Mesendoderm (in vitro differentiated cells): ENCODE measurements at regions not wholly inside any gene's neighbourhood (a gene's known extent, or its start where the extent isn't known, plus 50 kb on each side); places are given as distances from the start of the nearest gene placed in this dataset.
A peak's percentile ranks its signal among the peaks of the same experiment; 100 is the strongest.

Experiments
- DNase-seq: peaks from one replicate; pipeline ENCODE4 v3.0.0; 2013
- H2AK5ac ChIP-seq: 2 replicates; pipeline ENCODE4 v1.6.1; 2013; ENCODE audit warnings: low read length, inconsistent platforms
- H2BK120ac ChIP-seq: 2 replicates; pipeline ENCODE4 v1.6.1; 2013; ENCODE audit warnings: low read depth, mild to moderate bottlenecking, low read length, moderate library complexity, mixed read lengths
- H2BK15ac ChIP-seq: replicated peaks from 2 replicates; pipeline ENCODE4 v1.6.1; 2013; ENCODE audit warnings: low read depth, mild to moderate bottlenecking, moderate library complexity
- H2BK5ac ChIP-seq: 2 replicates; pipeline ENCODE4 v1.6.1; 2013; ENCODE audit warnings: low read length, inconsistent platforms
- H3K18ac ChIP-seq: 2 replicates; pipeline ENCODE4 v1.6.1; 2013; ENCODE audit warnings: mild to moderate bottlenecking, low read length, mixed read lengths
- H3K23ac ChIP-seq: one replicate; pipeline ENCODE4 v1.6.1; 2013; ENCODE audit warnings: low read length
- H3K27ac ChIP-seq: 2 replicates; pipeline ENCODE4 v1.5.1; 2013; ENCODE audit warnings: low read depth, mild to moderate bottlenecking, inconsistent platforms, low read length, moderate library complexity
- H3K27me3 ChIP-seq: 2 replicates; pipeline ENCODE4 v1.6.1; 2013; ENCODE audit warnings: low read length, control low read depth, mild to moderate bottlenecking, inconsistent platforms; ENCODE audit not compliant: insufficient read depth, poor library complexity
- H3K36me3 ChIP-seq: 2 replicates; pipeline ENCODE4 v1.6.1; 2013; ENCODE audit warnings: low read length, inconsistent platforms; ENCODE audit not compliant: control insufficient read depth, insufficient read depth
- H3K4ac ChIP-seq: one replicate; pipeline ENCODE4 v1.6.1; 2013; ENCODE audit warnings: low read depth, mild to moderate bottlenecking, low read length, moderate library complexity
- H3K4me1 ChIP-seq: 2 replicates; pipeline ENCODE4 v1.6.1; 2013; ENCODE audit warnings: low read depth, low read length, inconsistent platforms; ENCODE audit not compliant: control insufficient read depth
- H3K4me2 ChIP-seq: 2 replicates; pipeline ENCODE4 v1.6.1; 2013; ENCODE audit warnings: low read length
- H3K4me3 ChIP-seq: 2 replicates; pipeline ENCODE4 v1.5.1; 2013; ENCODE audit warnings: mild to moderate bottlenecking, low read length
- H3K56ac ChIP-seq: one replicate; pipeline ENCODE4 v1.6.1; 2013; ENCODE audit warnings: low read length
- H3K79me1 ChIP-seq: 2 replicates; pipeline ENCODE4 v1.6.1; 2013; ENCODE audit warnings: low read length, inconsistent platforms
- H3K79me2 ChIP-seq: 2 replicates; pipeline ENCODE4 v1.6.1; 2013; ENCODE audit warnings: mild to moderate bottlenecking, low read length; ENCODE audit not compliant: control insufficient read depth, insufficient read depth
- H3K9ac ChIP-seq: 2 replicates; pipeline ENCODE4 v1.6.1; 2013; ENCODE audit warnings: low read length, inconsistent platforms
- H4K5ac ChIP-seq: one replicate; pipeline ENCODE4 v1.6.1; 2013; ENCODE audit warnings: low read length
- H4K8ac ChIP-seq: one replicate; pipeline ENCODE4 v1.6.1; 2013; ENCODE audit warnings: low read depth, mild to moderate bottlenecking, control low read depth, low read length, moderate library complexity
- WGBS: extraction: QIAGEN DNeasy Blood & Tissue Kit; methylation state at CpG from one replicate; pipeline ENCODE4 v1.1.7; 2013; ENCODE audit warnings: low lambda C conversion rate, missing lambda C conversion rate; ENCODE audit not compliant: insufficient coverage; ENCODE audit errors: extremely low coverage; 5-methylcytosine and 5-hydroxymethylcytosine counted together

GRCh38 chr5:68007451-68007850, 208.1 kb upstream of the PIK3R1 start:
- no CpG with 5 or more reads among the region's 3 CpGs for WGBS
- Histone ChIP-seq H3K36me3 (no peaks in the 10 kb centered on the region), H3K23ac (no peak overlapping the region), H3K9ac (no peak overlapping the region), H2BK15ac (no peak overlapping the region), H3K4me2 (no peak overlapping the region), H3K4ac (no peak overlapping the region), H4K8ac (no peak overlapping the region), H2BK5ac (no peak overlapping the region), H3K18ac (no peak overlapping the region), H3K4me1 (no peaks in the 10 kb centered on the region), H3K27me3 (no peaks in the 10 kb centered on the region), H2AK5ac (no peak overlapping the region), H3K4me3 (no peak overlapping the region), H3K27ac (no peak overlapping the region), H3K79me2 (no peaks in the 10 kb centered on the region), H2BK120ac (no peak overlapping the region), H3K79me1 (no peaks in the 10 kb centered on the region), H3K56ac (no peak overlapping the region), H4K5ac (no peak overlapping the region)
- no peak for DNase-seq

DNA sequence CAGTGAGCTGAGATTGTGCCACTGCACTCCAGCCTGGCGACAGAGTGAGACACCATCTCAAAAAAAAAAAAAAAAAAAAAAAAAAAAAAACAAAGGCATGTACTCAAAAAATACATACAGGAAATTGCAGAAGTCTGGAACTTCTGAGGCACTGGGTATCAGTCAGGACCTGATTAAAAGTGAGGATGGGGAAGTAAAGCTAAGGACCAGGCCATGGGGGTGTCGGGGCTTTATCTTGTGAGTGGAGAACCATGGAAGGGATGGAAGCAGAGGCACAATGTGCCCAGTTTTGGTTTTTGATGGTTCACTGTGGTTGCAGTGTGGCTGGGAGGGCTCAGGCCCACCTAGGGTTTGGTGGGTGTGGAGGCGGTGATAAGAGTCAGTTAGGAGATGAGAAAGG, 212.7 kb upstream of the PIK3R1 start:
- no CpG with 5 or more reads among the region's 3 CpGs for WGBS
- H2BK120ac ChIP-seq = no peak overlapping the region
- no peaks in the 10 kb centered on the region for H3K4me1 ChIP-seq
- no peak for DNase-seq
- H3K23ac ChIP-seq = no peak overlapping the region
- no peak overlapping the region for H3K4me3 ChIP-seq
- no peaks in the 10 kb centered on the region for H3K36me3 ChIP-seq
- no peaks in the 10 kb centered on the region for H3K27me3 ChIP-seq
- H2BK5ac ChIP-seq = no peak overlapping the region
- H3K4ac ChIP-seq = no peak overlapping the region
- no peak overlapping the region for H2AK5ac ChIP-seq
- H3K18ac ChIP-seq = no peak overlapping the region
- H3K9ac ChIP-seq = no peak overlapping the region
- no peak overlapping the region for H3K27ac ChIP-seq
- H3K56ac ChIP-seq = no peak overlapping the region
- no peaks in the 10 kb centered on the region for H3K79me2 ChIP-seq
- H2BK15ac ChIP-seq = no peak overlapping the region
- no peak overlapping the region for H4K8ac ChIP-seq
- H3K79me1 ChIP-seq = no peaks in the 10 kb centered on the region
- no peak overlapping the region for H4K5ac ChIP-seq
- H3K4me2 ChIP-seq = no peak overlapping the region

DNA sequence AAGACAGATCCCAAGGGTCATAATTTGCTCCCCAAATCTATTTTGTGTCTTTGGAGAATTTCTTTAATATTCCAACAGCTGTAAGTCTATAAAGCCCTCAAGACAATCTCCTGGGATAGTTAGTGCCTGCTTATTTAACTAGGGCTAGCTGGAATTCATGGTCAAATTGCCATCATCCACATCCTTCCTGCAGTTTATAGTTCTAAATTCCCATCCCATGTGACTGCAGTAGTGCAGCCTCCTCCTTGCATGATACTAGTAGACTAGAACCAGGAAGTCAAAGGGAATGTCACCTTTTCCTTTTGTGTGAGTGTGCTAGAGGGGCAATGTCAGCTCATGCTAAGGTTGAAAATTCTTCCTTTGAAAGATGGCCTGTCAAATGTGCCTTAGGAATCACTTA, 214.8 kb upstream of the PIK3R1 start:
- Histone ChIP-seq H3K27me3 (no peaks in the 10 kb centered on the region), H3K4me2 (no peak overlapping the region), H2BK15ac (no peak overlapping the region), H3K4me1 (no peaks in the 10 kb centered on the region), H3K79me2 (no peaks in the 10 kb centered on the region), H4K5ac (no peak overlapping the region), H3K9ac (no peak overlapping the region), H2BK5ac (no peak overlapping the region), H2AK5ac (no peak overlapping the region), H3K36me3 (no peaks in the 10 kb centered on the region), H3K4me3 (no peak overlapping the region), H3K23ac (no peak overlapping the region), H3K4ac (no peak overlapping the region), H3K56ac (no peak overlapping the region), H3K79me1 (no peaks in the 10 kb centered on the region), H3K27ac (no peak overlapping the region), H2BK120ac (no peak overlapping the region), H4K8ac (no peak overlapping the region), H3K18ac (no peak overlapping the region)
- no peak for DNase-seq

- Histone ChIP-seq H3K4me3 (no peak overlapping the region), H3K27ac (no peak overlapping the region), H3K23ac (no peak overlapping the region)
Observed at GRCh38 chr5:67999391-67999790, 216.2 kb upstream of the PIK3R1 start.

DNA sequence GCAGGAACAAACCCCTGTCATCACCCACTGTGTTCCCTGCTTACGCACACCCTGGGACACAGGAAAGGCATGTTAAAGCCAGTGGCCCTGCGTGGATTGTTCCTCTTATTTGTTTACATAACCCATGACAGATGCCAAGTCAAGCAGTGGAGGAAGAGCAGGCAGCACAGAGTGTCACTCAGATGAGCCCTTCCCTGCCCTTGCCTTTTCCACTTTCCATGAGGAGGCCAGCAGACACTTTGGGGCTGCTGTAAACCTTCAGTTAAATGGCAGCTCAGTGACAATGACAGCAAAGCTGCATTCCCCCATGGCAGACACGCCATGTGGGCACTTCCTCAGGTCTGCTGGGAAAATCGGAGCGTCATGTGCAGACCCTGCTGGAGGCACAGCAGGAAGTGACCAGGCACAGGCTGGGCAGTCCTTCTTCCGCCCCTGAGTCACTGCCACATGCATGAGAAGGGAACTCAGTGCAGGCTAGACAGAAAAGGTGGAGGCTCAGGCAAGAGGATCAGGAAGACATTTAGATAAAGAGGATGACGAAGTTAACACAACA, 216.8 kb upstream of the PIK3R1 start:
- Histone ChIP-seq H2BK120ac (no peak overlapping the region), H2BK5ac (no peak overlapping the region), H3K4me3 (no peak overlapping the region), H3K4me2 (no peak overlapping the region), H2BK15ac (no peak overlapping the region), H3K56ac (no peak overlapping the region), H3K27me3 (no peaks in the 10 kb centered on the region), H3K36me3 (no peaks in the 10 kb centered on the region), H3K4me1 (no peaks in the 10 kb centered on the region), H3K18ac (no peak overlapping the region), H3K4ac (no peak overlapping the region), H3K27ac (no peak overlapping the region), H2AK5ac (no peak overlapping the region), H3K23ac (no peak overlapping the region), H3K79me2 (no peaks in the 10 kb centered on the region), H4K5ac (no peak overlapping the region), H4K8ac (no peak overlapping the region), H3K79me1 (no peaks in the 10 kb centered on the region), H3K9ac (no peak overlapping the region)
- WGBS = no CpG with 5 or more reads among the region's 7 CpGs
- peak; percentile 24 for DNase-seq

More at GRCh38 chr5:67999391-67999790, 216.2 kb upstream of the PIK3R1 start:
- Histone ChIP-seq H2AK5ac (no peak overlapping the region), H4K8ac (no peak overlapping the region), H3K4me1 (no peaks in the 10 kb centered on the region), H2BK5ac (no peak overlapping the region), H3K79me1 (no peaks in the 10 kb centered on the region), H3K4me2 (no peak overlapping the region), H3K56ac (no peak overlapping the region), H2BK120ac (no peak overlapping the region), H3K9ac (no peak overlapping the region), H3K4ac (no peak overlapping the region), H2BK15ac (no peak overlapping the region), H3K79me2 (no peaks in the 10 kb centered on the region), H3K18ac (no peak overlapping the region), H4K5ac (no peak overlapping the region), H3K27me3 (no peaks in the 10 kb centered on the region), H3K36me3 (no peaks in the 10 kb centered on the region)
- 100% methylated on average over 2 of the region's 2 CpGs for WGBS
- DNase-seq = no peak

- Histone ChIP-seq H3K36me3 (no peaks in the 10 kb centered on the region), H4K5ac (no peak overlapping the region), H3K79me2 (no peaks in the 10 kb centered on the region), H2BK5ac (no peak overlapping the region), H2BK15ac (no peak overlapping the region), H3K4ac (no peak overlapping the region), H3K18ac (no peak overlapping the region), H4K8ac (no peak overlapping the region), H3K56ac (no peak overlapping the region), H3K27me3 (no peaks in the 10 kb centered on the region), H3K9ac (no peak overlapping the region), H3K4me2 (no peak overlapping the region), H3K4me1 (no peaks in the 10 kb centered on the region), H3K27ac (no peak overlapping the region), H3K79me1 (no peaks in the 10 kb centered on the region), H2AK5ac (no peak overlapping the region), H3K23ac (no peak overlapping the region), H2BK120ac (no peak overlapping the region), H3K4me3 (no peak overlapping the region)
- WGBS = no CpG with 5 or more reads among the region's 5 CpGs
- no peak for DNase-seq
Observed at GRCh38 chr5:67997892-67998457, 217.6 kb upstream of the PIK3R1 start.
